Neural progenitor cell (in vitro differentiated cells): ENCODE measurements at regions not wholly inside any gene's neighbourhood (a gene's known extent, or its start where the extent isn't known, plus 50 kb on each side); places are given as distances from the start of the nearest gene placed in this dataset.
"Not testable (repeated sequence)": the region's sequence is repeated elsewhere in the genome, so short reads cannot be mapped to it uniquely, and the experiment has no call there.

Experiments
- DNase-seq: peaks from one replicate; pipeline ENCODE4 v3.0.0-alpha.2; 2016; ENCODE audit warnings: low spot score
- H2AFZ ChIP-seq: fragments of 200-600 bp; sonication (generic); replicated peaks from 2 replicates; pipeline ENCODE4 v1.6.1; 2016; ENCODE audit warnings: antibody characterized with exemption
- H3F3A ChIP-seq: fragments of 200-600 bp; sonication (generic); 2 replicates; pipeline ENCODE4 v1.6.1; 2016; ENCODE audit warnings: antibody characterized with exemption, low read depth
- H3K27ac ChIP-seq: fragments of 200-600 bp; sonication (generic); 2 replicates; pipeline ENCODE4 v1.5.1; 2016; ENCODE audit warnings: mild to moderate bottlenecking
- H3K27me3 ChIP-seq: fragments of 200-600 bp; sonication (generic); 2 replicates; pipeline ENCODE4 v1.6.1; 2016; ENCODE audit warnings: mild to moderate bottlenecking, moderate library complexity
- H3K36me3 ChIP-seq: fragments of 200-600 bp; sonication (generic); 2 replicates; pipeline ENCODE4 v1.5.1; 2016
- H3K4me1 ChIP-seq: fragments of 200-600 bp; sonication (generic); 2 replicates; pipeline ENCODE4 v1.6.1; 2016; ENCODE audit warnings: mixed run types
- H3K4me2 ChIP-seq: fragments of 200-600 bp; sonication (generic); 2 replicates; pipeline ENCODE4 v1.6.1; 2016
- H3K4me3 ChIP-seq: fragments of 200-600 bp; sonication (generic); 2 replicates; pipeline ENCODE4 v1.5.1; 2016
- H3K79me2 ChIP-seq: fragments of 200-600 bp; sonication (generic); 2 replicates; pipeline ENCODE4 v1.6.1; 2016; ENCODE audit warnings: low read depth
- H3K9ac ChIP-seq: fragments of 200-600 bp; sonication (generic); 2 replicates; pipeline ENCODE4 v1.6.1; 2016
- H3K9me3 ChIP-seq: fragments of 200-600 bp; sonication (generic); 2 replicates; pipeline ENCODE4 v1.5.1; 2016; ENCODE audit warnings: low read depth
- H4K20me1 ChIP-seq: fragments of 200-600 bp; sonication (generic); 2 replicates; pipeline ENCODE4 v1.6.1; 2016; ENCODE audit warnings: low read depth
- H3K27ac Mint-ChIP-seq: 3 replicates; pipeline ENCODE4 v1.8.0; 2021; ENCODE audit warnings: mixed read lengths
- H3K27me3 Mint-ChIP-seq: 2 replicates; pipeline ENCODE4 v1.8.0; 2022; ENCODE audit warnings: low read depth, mild to moderate bottlenecking, inconsistent platforms, moderate library complexity, mixed read lengths; ENCODE audit not compliant: insufficient read depth
- H3K36me3 Mint-ChIP-seq: 3 replicates; pipeline ENCODE4 v1.8.0; 2021; ENCODE audit warnings: mixed read lengths
- H3K4me1 Mint-ChIP-seq: 3 replicates; pipeline ENCODE4 v1.8.0; 2021; ENCODE audit warnings: mixed read lengths
- H3K4me3 Mint-ChIP-seq: 3 replicates; pipeline ENCODE4 v1.8.0; 2021; ENCODE audit warnings: mild to moderate bottlenecking, moderate library complexity, mixed read lengths
- H3K9me3 Mint-ChIP-seq: 3 replicates; pipeline ENCODE4 v1.8.0; 2020; ENCODE audit warnings: mixed read lengths
- CTCF ChIP-seq: fragments of 200-600 bp; sonication (generic); IDR thresholded peaks from 2 replicates; pipeline ENCODE4 v1.5.1; 2017; ENCODE audit warnings: antibody characterized with exemption, mild to moderate bottlenecking
- EZH2 ChIP-seq: fragments of 200-600 bp; sonication (generic); IDR thresholded peaks from 2 replicates; pipeline ENCODE4 v1.6.1; 2017; ENCODE audit warnings: antibody characterized with exemption, mild to moderate bottlenecking, moderate library complexity
- EZH2phosphoT487 ChIP-seq: fragments of 200-600 bp; sonication (generic); IDR thresholded peaks from 2 replicates; pipeline ENCODE4 v1.6.1; 2017; ENCODE audit warnings: antibody characterized with exemption

GRCh38 chr2:160826496-160826895, 332.9 kb upstream of the RBMS1 start:
- H4K20me1 ChIP-seq, result no peaks in the 10 kb centered on the region
- no peaks in the 10 kb centered on the region for H3K4me1 ChIP-seq
- H3K27ac Mint-ChIP-seq, result no peak overlapping the region
- H3K9me3 Mint-ChIP-seq, result peaks cover 34% of the 10 kb centered on the region
- no peaks in the 10 kb centered on the region for H3F3A ChIP-seq
- H3K27me3 Mint-ChIP-seq, result no peaks in the 10 kb centered on the region
- no peaks in the 10 kb centered on the region for H3K4me1 Mint-ChIP-seq
- H3K9ac ChIP-seq, result no peak overlapping the region
- no peak overlapping the region for H3K4me3 Mint-ChIP-seq
- no peaks in the 10 kb centered on the region for H3K79me2 ChIP-seq
- no peaks in the 10 kb centered on the region for H3K27me3 ChIP-seq
- H3K27ac ChIP-seq, result no peak overlapping the region
- no peaks in the 10 kb centered on the region for H3K9me3 ChIP-seq
- H3K4me3 ChIP-seq, result no peak overlapping the region
- TF ChIP-seq EZH2phosphoT487 (no peak), EZH2 (no peak), CTCF (no peak)
- no peak overlapping the region for H2AFZ ChIP-seq
- no peak overlapping the region for H3K4me2 ChIP-seq
- no peak for DNase-seq
- no peaks in the 10 kb centered on the region for H3K36me3 Mint-ChIP-seq
- H3K36me3 ChIP-seq, result no peaks in the 10 kb centered on the region

- Histone ChIP-seq H2AFZ (no peak overlapping the region), H3K27me3 (no peaks in the 10 kb centered on the region), H3K4me2 (no peak overlapping the region), H4K20me1 (no peaks in the 10 kb centered on the region), H3F3A (no peaks in the 10 kb centered on the region), H3K4me3 (no peak overlapping the region), H3K9ac (no peak overlapping the region), H3K79me2 (no peaks in the 10 kb centered on the region), H3K9me3 (no peaks in the 10 kb centered on the region), H3K27ac (no peak overlapping the region), H3K4me1 (no peaks in the 10 kb centered on the region), H3K36me3 (no peaks in the 10 kb centered on the region)
- no peak for DNase-seq
- no peak overlapping the region for H3K27ac Mint-ChIP-seq
- peaks cover 26% of the 10 kb centered on the region for H3K9me3 Mint-ChIP-seq
- H3K36me3 Mint-ChIP-seq, result no peaks in the 10 kb centered on the region
- no peak overlapping the region for H3K4me3 Mint-ChIP-seq
- TF ChIP-seq EZH2 (no peak), CTCF (no peak), EZH2phosphoT487 (no peak)
- no peaks in the 10 kb centered on the region for H3K4me1 Mint-ChIP-seq
- no peaks in the 10 kb centered on the region for H3K27me3 Mint-ChIP-seq
Observed at GRCh38 chr2:160828076-160828475, 332.2 kb upstream of the TANK start.

GRCh38 chr2:160832381-160832780, 327.8 kb upstream of the TANK start:
- H3K27me3 ChIP-seq, H4K20me1 ChIP-seq, H3K9me3 Mint-ChIP-seq, H3K27ac ChIP-seq, DNase-seq, H3K27me3 Mint-ChIP-seq, H3K36me3 Mint-ChIP-seq, H3K4me2 ChIP-seq, H3K36me3 ChIP-seq, H3K27ac Mint-ChIP-seq, H3K9ac ChIP-seq, H3F3A ChIP-seq, H3K79me2 ChIP-seq, H3K4me3 ChIP-seq, H3K9me3 ChIP-seq, H3K4me3 Mint-ChIP-seq, H3K4me1 Mint-ChIP-seq, H2AFZ ChIP-seq, H3K4me1 ChIP-seq: not testable (repeated sequence)

- Histone ChIP-seq H3K36me3 (no peaks in the 10 kb centered on the region), H2AFZ (no peak overlapping the region), H4K20me1 (no peaks in the 10 kb centered on the region), H3K27ac (no peak overlapping the region), H3K9ac (no peak overlapping the region), H3K9me3 (no peaks in the 10 kb centered on the region), H3F3A (no peaks in the 10 kb centered on the region), H3K4me3 (no peak overlapping the region), H3K27me3 (no peaks in the 10 kb centered on the region), H3K79me2 (no peaks in the 10 kb centered on the region), H3K4me2 (no peak overlapping the region), H3K4me1 (no peaks in the 10 kb centered on the region)
- H3K9me3 Mint-ChIP-seq, result no peaks in the 10 kb centered on the region
- no peaks in the 10 kb centered on the region for H3K27me3 Mint-ChIP-seq
- TF ChIP-seq EZH2 (no peak), CTCF (no peak), EZH2phosphoT487 (no peak)
- H3K4me3 Mint-ChIP-seq, result no peak overlapping the region
- peaks cover 3% of the 10 kb centered on the region for H3K4me1 Mint-ChIP-seq
- DNase-seq, result no peak
- no peak overlapping the region for H3K27ac Mint-ChIP-seq
- H3K36me3 Mint-ChIP-seq, result no peaks in the 10 kb centered on the region
Observed at GRCh38 chr2:160835166-160835565, 325.1 kb upstream of the TANK start.
